ENCODE measurements at regions not wholly inside any gene's neighbourhood (a gene's known extent, or its start where the extent isn't known, plus 50 kb on each side); places are given as distances from the start of the nearest gene placed in this dataset.

- intact Hi-C loops (cut with DNase I) = no loop called here
- H3K27me3 ChIP-seq (replicated peaks; ENCODE audit: insufficient read depth) = no peaks in the 10 kb centered on the region
- no peaks in the 10 kb centered on the region for H3K4me1 ChIP-seq (replicated peaks)
- H3K4me3 ChIP-seq = no peak overlapping the region
- WGBS = 66% methylated on average over 2 of the region's 2 CpGs
- TF ChIP-seq POLR2AphosphoS5 (IDR thresholded peaks at IDR 0.05) = no peak
- TF ChIP-seq CTCF (IDR thresholded peaks at IDR 0.05) = no peak
- no peak for TF ChIP-seq POLR2A (IDR thresholded peaks at IDR 0.05)
- DNase-seq (ENCODE audit: low spot score) = no peak
- no peaks in the 10 kb centered on the region for H3K36me3 ChIP-seq
- H3K27ac ChIP-seq = no peak overlapping the region
- H3K9me3 ChIP-seq = no peaks in the 10 kb centered on the region
These were observed 931.9 kb upstream of the SOX9 start for GRCh38 chr17:71188811-71189492.

GRCh38 chr17:71189493-71189831, 931.4 kb upstream of the SOX9 start:
- Histone ChIP-seq H3K27me3 (replicated peaks; ENCODE audit: insufficient read depth) (no peaks in the 10 kb centered on the region), H3K27ac (no peak overlapping the region), H3K36me3 (no peaks in the 10 kb centered on the region), H3K9me3 (no peaks in the 10 kb centered on the region), H3K4me1 (replicated peaks) (no peaks in the 10 kb centered on the region), H3K4me3 (no peak overlapping the region)
- intact Hi-C loops (cut with DNase I) = no loop called here
- no peak for DNase-seq (ENCODE audit: low spot score)
- 95% methylated on average over 4 of the region's 4 CpGs for WGBS
- TF ChIP-seq POLR2AphosphoS5 (IDR thresholded peaks at IDR 0.05) (no peak), POLR2A (IDR thresholded peaks at IDR 0.05) (no peak), CTCF (IDR thresholded peaks at IDR 0.05) (no peak)

- intact Hi-C loops (cut with DNase I) = no loop called here
- H3K27ac ChIP-seq = no peak overlapping the region
- H3K36me3 ChIP-seq = no peaks in the 10 kb centered on the region
- H3K4me3 ChIP-seq = no peak overlapping the region
- no peaks in the 10 kb centered on the region for H3K4me1 ChIP-seq (replicated peaks)
- no peaks in the 10 kb centered on the region for H3K9me3 ChIP-seq
- TF ChIP-seq POLR2A (IDR thresholded peaks at IDR 0.05) (no peak), CTCF (IDR thresholded peaks at IDR 0.05) (no peak), POLR2AphosphoS5 (IDR thresholded peaks at IDR 0.05) (no peak)
- DNase-seq (ENCODE audit: low spot score) = no peak
- no peaks in the 10 kb centered on the region for H3K27me3 ChIP-seq (replicated peaks; ENCODE audit: insufficient read depth)
- WGBS = 49% methylated on average over 2 of the region's 2 CpGs
These were observed 928.7 kb upstream of the SOX9 start for GRCh38 chr17:71192039-71192555.

- no peak overlapping the region for H3K27ac ChIP-seq
- no peaks in the 10 kb centered on the region for H3K27me3 ChIP-seq (replicated peaks; ENCODE audit: insufficient read depth)
- intact Hi-C loops (cut with DNase I) = no loop called here
- H3K9me3 ChIP-seq = no peaks in the 10 kb centered on the region
- no peak for DNase-seq (ENCODE audit: low spot score)
- no peaks in the 10 kb centered on the region for H3K4me1 ChIP-seq (replicated peaks)
- TF ChIP-seq POLR2A (IDR thresholded peaks at IDR 0.05) (no peak), CTCF (IDR thresholded peaks at IDR 0.05) (no peak), POLR2AphosphoS5 (IDR thresholded peaks at IDR 0.05) (no peak)
- no peaks in the 10 kb centered on the region for H3K36me3 ChIP-seq
- no peak overlapping the region for H3K4me3 ChIP-seq
- 77% methylated on average over 2 of the region's 2 CpGs for WGBS
These were observed 928.0 kb upstream of the SOX9 start for GRCh38 chr17:71192848-71193247.

GRCh38 chr17:71200597-71200996, 920.2 kb upstream of the SOX9 start:
- H3K4me1 ChIP-seq (replicated peaks) = no peaks in the 10 kb centered on the region
- no peak for TF ChIP-seq CTCF (IDR thresholded peaks at IDR 0.05)
- TF ChIP-seq POLR2AphosphoS5 (IDR thresholded peaks at IDR 0.05) = no peak
- no peak for TF ChIP-seq POLR2A (IDR thresholded peaks at IDR 0.05)
- no peak for DNase-seq (ENCODE audit: low spot score)
- no peaks in the 10 kb centered on the region for H3K9me3 ChIP-seq
- H3K27me3 ChIP-seq (replicated peaks; ENCODE audit: insufficient read depth) = no peaks in the 10 kb centered on the region
- intact Hi-C loops (cut with DNase I) = no loop called here
- no peaks in the 10 kb centered on the region for H3K36me3 ChIP-seq
- H3K4me3 ChIP-seq = no peak overlapping the region
- 72% methylated on average over 1 of the region's 1 CpG for WGBS
- no peak overlapping the region for H3K27ac ChIP-seq
